K562 (cell line): ENCODE measurements at regions not wholly inside any gene's neighbourhood (a gene's known extent, or its start where the extent isn't known, plus 50 kb on each side); places are given as distances from the start of the nearest gene placed in this dataset.

Experiments
- POLR2A ChIP-seq: fragments of 450-650 bp; conservative IDR thresholded peaks from 2 replicates; pipeline ENCODE4 v1.6.1; 2016
- POLR2AphosphoS2 ChIP-seq: IDR thresholded peaks from 2 replicates; pipeline ENCODE4 v1.6.1; 2012; ENCODE audit warnings: low read length, improper control_type of control experiment
- SP1 ChIP-seq: sonication (generic); formaldehyde crosslinking; IDR thresholded peaks from 2 replicates; pipeline ENCODE4 v1.8.1; 2022; ENCODE audit warnings: mild to moderate bottlenecking, missing genetic modification reagents

DNA sequence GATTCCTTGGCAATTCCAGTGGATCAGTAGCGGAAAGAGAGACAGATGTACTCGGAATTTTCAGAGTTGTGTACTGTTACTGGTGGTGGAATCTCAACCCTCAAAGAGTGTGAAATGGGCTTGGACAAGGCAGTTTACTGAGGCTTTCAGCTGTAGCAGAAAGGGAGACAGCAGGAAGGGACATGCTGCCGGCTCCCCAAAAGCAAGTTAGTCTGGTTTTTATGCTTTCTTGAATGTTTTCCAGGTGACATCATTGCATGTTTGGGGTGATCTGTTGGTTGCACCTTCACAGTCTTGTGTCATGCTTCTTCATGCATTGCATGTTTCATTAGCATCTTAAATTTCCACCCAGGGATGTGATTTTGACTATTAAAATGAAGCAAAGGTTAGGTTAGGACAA lies 1282.2 kb downstream of the ADGRL3 start:
- TF ChIP-seq SP1 (CRISPR knock-in tag) (no peak), POLR2A (no peak), POLR2AphosphoS2 (no peak)
